Rectal smooth muscle tissue (tissue), 1 donor: ENCODE measurements at regions not wholly inside any gene's neighbourhood (a gene's known extent, or its start where the extent isn't known, plus 50 kb on each side); places are given as distances from the start of the nearest gene placed in this dataset.
"Not testable (repeated sequence)": the region's sequence is repeated elsewhere in the genome, so short reads cannot be mapped to it uniquely, and the experiment has no call there.

Experiments used
- H3K27ac ChIP-seq: one replicate; pipeline ENCODE4 v1.7.0; 2013; ENCODE audit warnings: low read depth, low read length, inconsistent platforms
- H3K27me3 ChIP-seq: one replicate; pipeline ENCODE4 v1.7.0; 2013; ENCODE audit warnings: low read length; ENCODE audit not compliant: control insufficient read depth, insufficient read depth
- H3K36me3 ChIP-seq: one replicate; pipeline ENCODE4 v1.7.0; 2013; ENCODE audit warnings: low read length; ENCODE audit not compliant: control insufficient read depth, insufficient read depth
- H3K4me1 ChIP-seq: one replicate; pipeline ENCODE4 v1.7.0; 2013; ENCODE audit warnings: low read length; ENCODE audit not compliant: control insufficient read depth, insufficient read depth
- H3K4me3 ChIP-seq: one replicate; pipeline ENCODE4 v1.7.0; 2013; ENCODE audit warnings: low read length
- H3K9ac ChIP-seq: one replicate; pipeline ENCODE4 v1.7.0; 2013; ENCODE audit warnings: low read length

- Histone ChIP-seq H3K27ac (no peak overlapping the region), H3K36me3 (no peaks in the 10 kb centered on the region), H3K4me3 (no peak overlapping the region), H3K27me3 (no peaks in the 10 kb centered on the region), H3K4me1 (no peaks in the 10 kb centered on the region), H3K9ac (no peak overlapping the region)
These were observed 560.2 kb upstream of the SPRY2 start for GRCh38 chr13:80901111-80901510.

GRCh38 chr13:80900561-80900960 lies 559.6 kb upstream of the SPRY2 start:
- Histone ChIP-seq H3K27me3 (no peaks in the 10 kb centered on the region), H3K9ac (no peak overlapping the region), H3K27ac (no peak overlapping the region), H3K4me1 (no peaks in the 10 kb centered on the region), H3K36me3 (no peaks in the 10 kb centered on the region), H3K4me3 (no peak overlapping the region)

- H3K4me3 ChIP-seq, H3K27me3 ChIP-seq, H3K27ac ChIP-seq, H3K36me3 ChIP-seq, H3K4me1 ChIP-seq, H3K9ac ChIP-seq: not testable (repeated sequence)
These were observed 556.7 kb upstream of the SPRY2 start for GRCh38 chr13:80897641-80898040.

GRCh38 chr13:80894917-80895316 lies 554.0 kb upstream of the SPRY2 start:
- H3K27me3 ChIP-seq = no peaks in the 10 kb centered on the region
- H3K36me3 ChIP-seq = no peaks in the 10 kb centered on the region
- H3K9ac ChIP-seq = no peak overlapping the region
- H3K4me1 ChIP-seq = no peaks in the 10 kb centered on the region
- H3K27ac ChIP-seq = no peak overlapping the region
- H3K4me3 ChIP-seq = no peak overlapping the region

- Histone ChIP-seq H3K4me1 (peaks cover 2% of the 10 kb centered on the region), H3K9ac (no peak overlapping the region), H3K27ac (no peak overlapping the region), H3K27me3 (no peaks in the 10 kb centered on the region), H3K36me3 (no peaks in the 10 kb centered on the region), H3K4me3 (no peak overlapping the region)
These were observed 548.9 kb upstream of the SPRY2 start for GRCh38 chr13:80889829-80890228.

GRCh38 chr13:80888390-80888789 lies 547.5 kb upstream of the SPRY2 start:
- H3K4me3 ChIP-seq = no peak overlapping the region
- H3K27ac ChIP-seq = no peak overlapping the region
- no peaks in the 10 kb centered on the region for H3K27me3 ChIP-seq
- peaks cover 2% of the 10 kb centered on the region for H3K4me1 ChIP-seq
- H3K9ac ChIP-seq = no peak overlapping the region
- H3K36me3 ChIP-seq = no peaks in the 10 kb centered on the region

- Histone ChIP-seq H3K9ac (no peak overlapping the region), H3K36me3 (no peaks in the 10 kb centered on the region), H3K4me1 (peaks cover 2% of the 10 kb centered on the region), H3K27me3 (no peaks in the 10 kb centered on the region), H3K4me3 (no peak overlapping the region), H3K27ac (no peak overlapping the region)
These were observed 543.3 kb upstream of the SPRY2 start for GRCh38 chr13:80884056-80884785.

- H3K4me3 ChIP-seq = no peak overlapping the region
- no peak overlapping the region for H3K9ac ChIP-seq
- H3K4me1 ChIP-seq = peaks cover under 1% of the 10 kb centered on the region
- H3K27ac ChIP-seq = no peak overlapping the region
- no peaks in the 10 kb centered on the region for H3K27me3 ChIP-seq
- no peaks in the 10 kb centered on the region for H3K36me3 ChIP-seq
These were observed 542.6 kb upstream of the SPRY2 start for GRCh38 chr13:80883545-80883944.

GRCh38 chr13:80881942-80882445 lies 541.1 kb upstream of the SPRY2 start:
- H3K36me3 ChIP-seq = no peaks in the 10 kb centered on the region
- H3K27me3 ChIP-seq = no peaks in the 10 kb centered on the region
- no peak overlapping the region for H3K27ac ChIP-seq
- peaks cover 3% of the 10 kb centered on the region for H3K4me1 ChIP-seq
- no peak overlapping the region for H3K4me3 ChIP-seq
- no peak overlapping the region for H3K9ac ChIP-seq

GRCh38 chr13:80881495-80881894 lies 540.6 kb upstream of the SPRY2 start:
- no peak overlapping the region for H3K27ac ChIP-seq
- no peaks in the 10 kb centered on the region for H3K36me3 ChIP-seq
- H3K9ac ChIP-seq = no peak overlapping the region
- no peak overlapping the region for H3K4me3 ChIP-seq
- H3K4me1 ChIP-seq = peaks cover 3% of the 10 kb centered on the region
- no peaks in the 10 kb centered on the region for H3K27me3 ChIP-seq

- Histone ChIP-seq H3K27me3 (no peaks in the 10 kb centered on the region), H3K36me3 (no peaks in the 10 kb centered on the region), H3K27ac (no peak overlapping the region)
These were observed 540.1 kb upstream of the SPRY2 start for GRCh38 chr13:80881034-80881433.

GRCh38 chr13:80877944-80878241 lies 537.0 kb upstream of the SPRY2 start:
- H3K36me3 ChIP-seq = no peaks in the 10 kb centered on the region
- no peak overlapping the region for H3K9ac ChIP-seq
- H3K4me1 ChIP-seq = peaks cover 3% of the 10 kb centered on the region
- H3K4me3 ChIP-seq = no peak overlapping the region
- H3K27me3 ChIP-seq = no peaks in the 10 kb centered on the region
- H3K27ac ChIP-seq = no peak overlapping the region

More at GRCh38 chr13:80881034-80881433, 540.1 kb upstream of the SPRY2 start:
- Histone ChIP-seq H3K9ac (no peak overlapping the region), H3K4me1 (peaks cover 3% of the 10 kb centered on the region), H3K4me3 (no peak overlapping the region)

GRCh38 chr13:80877209-80877943 lies 536.5 kb upstream of the SPRY2 start:
- Histone ChIP-seq H3K36me3 (no peaks in the 10 kb centered on the region), H3K4me1 (peaks cover 3% of the 10 kb centered on the region), H3K9ac (no peak overlapping the region), H3K27ac (no peak overlapping the region), H3K4me3 (no peak overlapping the region), H3K27me3 (no peaks in the 10 kb centered on the region)
